ENCODE measurements at regions not wholly inside any gene's neighbourhood (a gene's known extent, or its start where the extent isn't known, plus 50 kb on each side); places are given as distances from the start of the nearest gene placed in this dataset.

GRCh38 chr22:23522623-23523251 lies 57.4 kb downstream of the IGLL1 start:
- no peak for DNase-seq

GRCh38 chr22:23521441-23522113 lies 58.5 kb downstream of the IGLL1 start:
- DNase-seq = peak; percentile 40

DNA sequence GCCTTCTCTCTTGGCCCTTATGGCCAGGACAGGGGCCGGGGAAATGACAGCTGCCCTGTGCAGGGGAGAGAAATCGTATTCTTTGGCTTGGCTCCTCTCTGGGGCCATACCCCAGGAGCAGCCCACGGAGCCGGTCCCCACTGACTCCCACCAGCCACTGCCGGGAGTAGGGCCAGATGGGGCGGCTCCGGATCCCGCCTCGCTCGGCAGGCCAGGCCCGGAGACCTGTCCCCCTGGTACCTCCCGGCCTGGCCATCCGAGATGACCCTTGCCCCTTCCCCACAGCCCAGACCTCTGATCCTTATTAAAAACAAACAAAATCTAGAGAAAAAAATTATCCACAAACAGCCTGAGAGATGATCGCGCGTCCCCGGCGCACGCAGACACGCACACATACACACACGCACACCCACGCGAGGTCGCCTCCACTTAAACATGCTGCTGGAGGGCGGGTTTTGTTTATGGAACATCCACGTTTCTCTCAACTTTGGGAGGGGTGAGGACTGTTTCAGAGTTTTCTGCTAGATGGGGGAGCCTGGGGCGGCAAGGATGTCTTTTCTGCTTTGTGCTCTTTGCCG lies 59.1 kb downstream of the IGLL1 start:
- no peak for DNase-seq

DNA sequence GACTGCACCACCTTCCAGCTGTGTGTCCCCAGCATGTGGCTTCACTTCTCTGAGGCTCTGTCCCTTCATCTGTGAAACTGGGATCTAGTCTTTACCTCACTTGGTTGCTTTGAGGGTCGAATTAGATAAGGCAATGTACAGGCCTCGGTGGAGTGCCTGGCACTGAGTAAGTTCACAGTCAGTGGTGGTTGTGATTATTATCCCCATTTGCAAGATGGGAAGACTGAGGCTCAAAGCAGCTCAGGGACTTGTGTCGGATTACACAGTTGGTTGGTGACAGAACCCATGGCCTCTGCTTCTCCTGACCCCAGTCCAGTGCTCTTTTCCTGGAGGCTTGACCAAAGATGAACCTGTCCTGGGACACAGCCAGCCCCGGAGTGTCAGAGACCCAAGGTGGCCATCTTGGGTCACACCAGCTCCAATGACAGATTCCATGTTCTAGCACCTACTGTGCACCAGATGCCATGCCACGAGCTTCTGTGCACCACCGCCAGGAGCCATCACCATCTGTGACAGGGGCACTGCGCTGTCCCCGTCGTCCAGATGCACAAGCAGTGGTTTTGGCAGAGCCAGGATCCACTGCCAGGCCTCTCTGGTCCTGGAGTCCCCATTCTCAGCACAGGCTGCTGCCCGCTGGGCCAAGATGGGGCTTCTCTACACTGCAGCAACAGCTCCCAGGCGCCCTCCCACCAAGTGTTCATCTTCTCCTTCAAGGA lies 60.5 kb downstream of the IGLL1 start:
- DNase-seq = no peak

GRCh38 chr22:23518376-23519187 lies 61.5 kb downstream of the IGLL1 start:
- no peak for DNase-seq

DNA sequence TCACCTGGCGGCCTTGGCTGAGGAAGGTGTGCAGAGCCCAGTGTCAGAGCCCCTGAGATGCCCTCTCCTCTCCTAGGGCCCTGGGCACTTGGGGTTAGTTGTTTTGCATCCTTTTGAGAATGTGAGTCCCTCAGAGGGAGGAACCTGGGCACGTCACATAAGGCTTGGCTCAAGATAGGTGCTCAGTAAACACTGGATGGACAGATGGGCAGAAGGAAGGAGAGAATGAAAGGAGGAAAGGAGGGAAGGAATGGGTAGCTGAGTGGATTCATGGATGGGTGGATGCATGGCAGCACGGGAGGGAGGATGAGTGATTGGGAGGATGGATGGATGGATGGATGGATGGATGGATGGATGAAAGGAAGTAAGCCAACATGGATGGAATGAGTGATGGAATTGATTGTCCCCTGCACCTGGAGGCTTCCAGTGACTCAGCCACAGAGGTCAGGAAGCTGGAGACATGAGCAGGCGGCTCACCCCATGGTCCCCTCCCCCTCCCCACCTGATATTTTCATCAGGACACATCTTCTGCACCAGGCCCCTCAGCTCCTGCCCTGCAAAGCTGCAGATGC lies 62.2 kb downstream of the IGLL1 start:
- DNase-seq = no peak

DNA sequence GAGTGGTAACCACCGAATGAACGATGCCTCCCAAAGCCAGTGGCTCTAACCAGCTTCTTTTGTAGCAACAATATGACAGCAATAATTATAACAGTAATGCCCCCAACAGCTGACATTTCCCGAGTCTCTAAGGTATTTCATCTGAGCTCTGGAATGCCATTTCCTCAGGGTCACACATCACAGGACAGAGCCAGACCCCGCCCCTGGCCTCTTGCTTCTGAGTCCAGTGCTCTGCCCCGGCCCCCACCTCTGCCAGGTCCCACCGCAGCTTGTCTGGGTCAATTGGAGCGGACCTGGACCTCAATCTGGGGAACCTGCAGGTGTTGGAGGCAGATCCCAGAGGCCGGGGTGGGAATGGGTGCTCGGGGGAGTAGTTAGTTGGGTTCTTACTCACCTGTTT lies 63.8 kb downstream of the IGLL1 start:
- DNase-seq = no peak

- no peak for DNase-seq
Measured at GRCh38 chr22:23514322-23515038, 65.6 kb downstream of the IGLL1 start.

GRCh38 chr22:23513705-23514104 lies 66.4 kb downstream of the IGLL1 start:
- no peak for DNase-seq

DNA sequence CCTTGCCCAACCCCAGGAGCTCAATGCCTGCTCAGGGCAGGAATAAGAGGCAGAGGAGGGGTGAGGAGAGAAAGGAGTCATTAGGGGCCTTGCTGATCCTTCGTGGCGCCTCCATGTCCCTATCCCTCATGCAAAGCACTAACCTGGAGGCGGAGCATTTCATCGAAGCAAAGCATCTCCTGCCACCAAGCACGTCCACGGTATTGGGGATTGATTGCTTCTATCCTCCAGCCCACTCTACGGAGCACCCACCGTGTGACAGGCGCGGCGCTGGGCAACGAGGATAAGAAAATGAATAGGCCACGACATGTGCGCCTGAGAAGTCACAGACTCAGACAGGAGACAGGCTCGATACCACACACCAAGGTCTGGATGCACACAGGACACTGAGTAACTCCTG lies 67.0 kb downstream of the IGLL1 start:
- no peak for DNase-seq

GRCh38 chr22:23512721-23513120 lies 67.4 kb downstream of the IGLL1 start:
- no peak for DNase-seq

GRCh38 chr22:23512348-23512705 lies 67.8 kb downstream of the IGLL1 start:
- no peak for DNase-seq

DNA sequence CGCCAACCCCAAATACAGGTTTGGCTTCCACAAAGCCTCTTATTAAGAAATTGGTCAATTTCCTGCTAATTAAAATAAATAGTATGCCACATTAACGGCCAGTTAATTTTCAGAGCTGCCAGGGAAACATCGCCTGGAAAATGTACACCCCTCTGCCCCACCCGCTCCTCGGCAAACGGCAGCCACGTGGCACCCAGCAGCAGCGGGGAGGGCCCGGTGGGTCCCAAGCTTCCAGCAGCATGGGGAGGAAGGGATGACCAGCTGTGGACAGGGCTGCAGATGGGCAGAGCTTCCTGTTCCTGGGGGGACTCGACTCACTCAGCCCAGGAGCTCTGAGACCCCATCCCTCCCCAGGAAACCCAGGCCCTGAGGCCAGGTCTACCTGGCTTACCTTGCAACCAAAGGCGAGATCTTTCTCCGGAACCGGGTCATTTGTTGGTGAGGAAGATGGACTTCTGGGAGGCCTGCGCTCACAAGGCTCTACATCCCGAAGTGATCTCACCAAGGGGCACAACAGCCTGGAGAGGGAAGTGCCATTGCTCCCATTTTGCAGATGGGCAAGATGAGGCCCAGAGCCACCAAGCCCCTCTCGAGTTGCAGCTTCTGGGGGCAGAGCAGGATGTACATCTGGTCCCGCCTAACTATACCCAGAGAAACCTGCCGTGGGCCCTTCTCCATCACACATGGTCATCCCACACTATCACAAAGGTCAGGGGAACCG lies 68.3 kb downstream of the IGLL1 start:
- DNase-seq = no peak

GRCh38 chr22:23509571-23510302 lies 70.4 kb downstream of the IGLL1 start:
- no peak for DNase-seq

- no peak for DNase-seq
Measured at GRCh38 chr22:23504516-23504915, 75.6 kb downstream of the IGLL1 start.

- DNase-seq = no peak
Measured at GRCh38 chr22:23503736-23504440, 76.2 kb downstream of the IGLL1 start.

DNA sequence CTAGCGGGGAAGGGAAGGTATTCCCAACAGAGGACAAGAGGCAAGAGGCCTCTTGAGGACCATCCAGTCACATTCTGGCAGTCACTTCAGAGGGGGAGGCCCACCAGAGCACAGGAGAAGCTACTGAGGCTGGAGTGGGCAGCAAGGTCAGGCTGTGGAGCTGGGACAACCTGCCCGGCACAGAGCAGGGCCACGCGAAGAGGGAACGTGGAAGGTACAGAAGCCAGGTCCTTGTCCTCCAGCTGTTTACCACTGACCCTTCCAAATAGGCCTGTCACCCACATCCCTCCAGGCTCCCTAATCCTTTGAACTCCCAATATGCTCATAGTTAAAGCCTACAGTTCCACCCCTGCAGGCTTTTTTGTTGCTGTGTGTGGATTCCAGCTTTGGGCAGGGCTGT lies 76.9 kb downstream of the IGLL1 start:
- DNase-seq = no peak

- DNase-seq = no peak
Measured at GRCh38 chr22:23501708-23502107, 78.4 kb downstream of the IGLL1 start.

- DNase-seq = no peak
Measured at GRCh38 chr22:23501261-23501619, 78.8 kb downstream of the IGLL1 start.
